ENCODE measurements at regions not wholly inside any gene's neighbourhood (a gene's known extent, or its start where the extent isn't known, plus 50 kb on each side); places are given as distances from the start of the nearest gene placed in this dataset.

DNA sequence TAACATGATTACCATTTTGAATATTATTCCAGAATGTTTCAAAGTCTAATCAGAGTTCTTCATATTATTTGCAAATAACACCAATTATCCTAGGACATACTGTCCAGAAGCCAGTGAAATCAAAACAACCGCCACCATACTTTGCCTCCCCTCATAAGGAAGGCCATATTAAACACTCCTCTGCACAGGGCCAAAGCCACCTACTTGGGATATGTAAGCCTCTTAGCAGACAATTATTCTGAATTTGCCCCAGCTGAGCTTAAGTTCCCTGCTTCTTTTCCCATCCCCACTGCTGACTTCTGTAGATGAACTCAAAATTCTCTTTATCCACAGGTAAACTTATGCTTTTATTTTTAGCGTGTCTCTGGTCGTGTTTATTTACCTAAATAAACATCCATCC is 374.0 kb downstream of the KIF2B start:
- TF ChIP-seq RAD21 (IDR thresholded peaks at IDR 0.05) (no peak), CTCF (IDR thresholded peaks at IDR 0.05; ENCODE audit: low read depth, low read length, missing input control) (no peak), YY1 (IDR thresholded peaks at IDR 0.05) (no peak), EGR1 (IDR thresholded peaks at IDR 0.05; ENCODE audit: low read depth in 2 of 2) (no peak), TAF1 (conservative IDR thresholded peaks at IDR 0.05) (no peak), RXRA (IDR thresholded peaks at IDR 0.05) (no peak), JUND (IDR thresholded peaks at IDR 0.05) (no peak), REST (IDR thresholded peaks at IDR 0.05) (no peak), HNF4A (conservative IDR thresholded peaks at IDR 0.05) (no peak), MAX (IDR thresholded peaks at IDR 0.05) (no peak), ATF3 (IDR thresholded peaks at IDR 0.05) (no peak), NR2F2 (IDR thresholded peaks at IDR 0.05) (no peak), SP1 (IDR thresholded peaks at IDR 0.05) (no peak)
- TF ChIP-seq, protein P1, sequence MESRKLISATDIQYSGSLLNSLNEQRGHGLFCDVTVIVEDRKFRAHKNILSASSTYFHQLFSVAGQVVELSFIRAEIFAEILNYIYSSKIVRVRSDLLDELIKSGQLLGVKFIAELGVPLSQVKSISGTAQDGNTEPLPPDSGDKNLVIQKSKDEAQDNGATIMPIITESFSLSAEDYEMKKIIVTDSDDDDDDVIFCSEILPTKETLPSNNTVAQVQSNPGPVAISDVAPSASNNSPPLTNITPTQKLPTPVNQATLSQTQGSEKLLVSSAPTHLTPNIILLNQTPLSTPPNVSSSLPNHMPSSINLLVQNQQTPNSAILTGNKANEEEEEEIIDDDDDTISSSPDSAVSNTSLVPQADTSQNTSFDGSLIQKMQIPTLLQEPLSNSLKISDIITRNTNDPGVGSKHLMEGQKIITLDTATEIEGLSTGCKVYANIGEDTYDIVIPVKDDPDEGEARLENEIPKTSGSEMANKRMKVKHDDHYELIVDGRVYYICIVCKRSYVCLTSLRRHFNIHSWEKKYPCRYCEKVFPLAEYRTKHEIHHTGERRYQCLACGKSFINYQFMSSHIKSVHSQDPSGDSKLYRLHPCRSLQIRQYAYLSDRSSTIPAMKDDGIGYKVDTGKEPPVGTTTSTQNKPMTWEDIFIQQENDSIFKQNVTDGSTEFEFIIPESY (IDR thresholded peaks at IDR 0.05) = no peak

Measured in liver (tissue), 3 donors.